Loucy (cell line): ENCODE measurements at regions not wholly inside any gene's neighbourhood (a gene's known extent, or its start where the extent isn't known, plus 50 kb on each side); places are given as distances from the start of the nearest gene placed in this dataset.

Source experiments
- H2AFZ ChIP-seq: fragments of 200-600 bp; sonication (generic); 2 replicates; pipeline ENCODE4 v1.6.0; 2016; ENCODE audit warnings: antibody characterized with exemption, mild to moderate bottlenecking, low read length, moderate library complexity
- H3F3A ChIP-seq: fragments of 200-600 bp; 2 replicates; pipeline ENCODE4 v1.6.0; 2016; ENCODE audit warnings: antibody characterized with exemption, low read depth, mild to moderate bottlenecking
- H3K27me3 ChIP-seq: fragments of 200-600 bp; sonication (generic); 2 replicates; pipeline ENCODE4 v1.6.1; 2014; ENCODE audit warnings: low read length, mild to moderate bottlenecking; ENCODE audit not compliant: insufficient read depth, poor library complexity, severe bottlenecking
- H3K36me3 ChIP-seq: fragments of 200-600 bp; sonication (generic); 2 replicates; pipeline ENCODE4 v1.6.1; 2016; ENCODE audit warnings: low read length; ENCODE audit not compliant: insufficient read depth
- H3K4me1 ChIP-seq: fragments of 200-600 bp; sonication (generic); 2 replicates; pipeline ENCODE4 v1.5.1; 2014; ENCODE audit warnings: low read length, mild to moderate bottlenecking; ENCODE audit not compliant: insufficient read depth, poor library complexity, severe bottlenecking
- H3K4me2 ChIP-seq: fragments of 200-600 bp; sonication (generic); 2 replicates; pipeline ENCODE4 v1.6.0; 2014; ENCODE audit warnings: antibody characterized with exemption, low read length, low read depth, mild to moderate bottlenecking; ENCODE audit not compliant: poor library complexity, severe bottlenecking
- H3K4me3 ChIP-seq: fragments of 200-600 bp; sonication (generic); 2 replicates; pipeline ENCODE4 v1.5.1; 2014; ENCODE audit warnings: low read length, mild to moderate bottlenecking, mixed read lengths; ENCODE audit not compliant: poor library complexity, severe bottlenecking
- H3K79me2 ChIP-seq: fragments of 200-600 bp; sonication (generic); 2 replicates; pipeline ENCODE4 v1.6.1; 2014; ENCODE audit warnings: low read length; ENCODE audit not compliant: insufficient read depth
- H3K9ac ChIP-seq: fragments of 200-600 bp; sonication (generic); 2 replicates; pipeline ENCODE4 v1.6.0; 2014; ENCODE audit warnings: mild to moderate bottlenecking, low read depth, low read length, moderate library complexity; ENCODE audit not compliant: poor library complexity, severe bottlenecking
- H3K9me2 ChIP-seq: fragments of 200-600 bp; sonication (generic); replicated peaks from 2 replicates; pipeline ENCODE4 v1.6.1; 2016; ENCODE audit warnings: low read depth, low read length, mixed read lengths
- H3K9me3 ChIP-seq: fragments of 200-600 bp; sonication (generic); 2 replicates; pipeline ENCODE4 v1.6.1; 2014; ENCODE audit warnings: mild to moderate bottlenecking, antibody characterized with exemption, low read length, low read depth; ENCODE audit not compliant: insufficient read depth
- H4K20me1 ChIP-seq: fragments of 200-600 bp; sonication (generic); 2 replicates; pipeline ENCODE4 v1.6.0; 2014; ENCODE audit warnings: antibody characterized with exemption, low read length, mild to moderate bottlenecking; ENCODE audit not compliant: insufficient read depth, poor library complexity, severe bottlenecking
- EZH2phosphoT487 ChIP-seq: fragments of 200-600 bp; IDR thresholded peaks from 2 replicates; pipeline ENCODE4 v1.6.1; 2018; ENCODE audit warnings: antibody characterized with exemption, mild to moderate bottlenecking, moderate library complexity, borderline replicate concordance
- TF ChIP-seq, protein P1 (sequence below): fragments of 200-600 bp; sonication (generic); conservative IDR thresholded peaks from 2 replicates; pipeline ENCODE4 v1.5.1; 2014; ENCODE audit warnings: mild to moderate bottlenecking, antibody characterized with exemption, low read length

DNA sequence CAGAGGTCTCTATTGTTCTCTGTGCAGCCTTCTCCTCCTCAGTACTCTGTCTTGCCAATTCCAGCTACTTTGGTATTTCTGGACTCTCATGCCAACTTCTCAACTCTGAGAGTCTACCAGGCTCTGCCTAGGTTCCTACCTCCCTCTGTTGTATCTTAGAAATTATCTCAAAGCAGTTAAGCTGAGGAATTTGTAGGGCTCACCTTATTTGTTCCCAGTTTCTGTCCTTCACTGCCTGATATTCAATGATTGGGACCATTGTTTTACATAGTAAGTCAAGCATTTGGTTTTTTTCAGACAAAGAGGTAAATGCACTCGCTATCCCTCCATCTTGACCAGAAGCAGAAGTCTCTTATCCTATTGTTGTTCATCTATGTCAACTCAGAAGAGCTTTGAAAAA is 205.0 kb upstream of the PGR start:
- Histone ChIP-seq H3F3A (no peaks in the 10 kb centered on the region), H4K20me1 (no peaks in the 10 kb centered on the region)

DNA sequence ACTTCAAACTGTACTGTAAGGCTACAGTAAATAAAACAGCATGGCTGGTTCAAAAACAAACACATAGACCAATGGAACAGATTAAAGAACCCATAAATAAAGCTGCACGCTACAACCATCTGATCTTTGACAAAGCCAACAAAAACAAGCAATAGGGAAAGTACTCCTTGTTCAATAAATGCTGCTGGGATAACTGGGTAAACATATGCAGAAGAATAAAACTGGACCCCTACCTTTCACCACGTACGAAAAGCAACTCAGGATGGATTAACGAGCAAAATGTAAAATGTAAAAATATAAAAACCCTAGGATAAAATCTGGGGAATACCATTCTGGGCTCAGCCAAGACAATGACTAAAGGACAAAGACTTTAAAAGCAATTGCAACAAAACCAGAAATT is 201.8 kb upstream of the PGR start:
- H3K36me3 ChIP-seq: no peaks in the 10 kb centered on the region

More for the DNA sequence above, 205.0 kb upstream of the PGR start:
- Histone ChIP-seq H3K9ac (no peak overlapping the region), H3K79me2 (no peaks in the 10 kb centered on the region), H3K4me3 (no peak overlapping the region), H3K4me1 (no peaks in the 10 kb centered on the region), H3K36me3 (no peaks in the 10 kb centered on the region), H3K9me3 (no peaks in the 10 kb centered on the region), H2AFZ (no peak overlapping the region), H3K27me3 (no peaks in the 10 kb centered on the region), H3K9me2 (no peaks in the 10 kb centered on the region), H3K4me2 (no peak overlapping the region)
- TF ChIP-seq, protein P1, sequence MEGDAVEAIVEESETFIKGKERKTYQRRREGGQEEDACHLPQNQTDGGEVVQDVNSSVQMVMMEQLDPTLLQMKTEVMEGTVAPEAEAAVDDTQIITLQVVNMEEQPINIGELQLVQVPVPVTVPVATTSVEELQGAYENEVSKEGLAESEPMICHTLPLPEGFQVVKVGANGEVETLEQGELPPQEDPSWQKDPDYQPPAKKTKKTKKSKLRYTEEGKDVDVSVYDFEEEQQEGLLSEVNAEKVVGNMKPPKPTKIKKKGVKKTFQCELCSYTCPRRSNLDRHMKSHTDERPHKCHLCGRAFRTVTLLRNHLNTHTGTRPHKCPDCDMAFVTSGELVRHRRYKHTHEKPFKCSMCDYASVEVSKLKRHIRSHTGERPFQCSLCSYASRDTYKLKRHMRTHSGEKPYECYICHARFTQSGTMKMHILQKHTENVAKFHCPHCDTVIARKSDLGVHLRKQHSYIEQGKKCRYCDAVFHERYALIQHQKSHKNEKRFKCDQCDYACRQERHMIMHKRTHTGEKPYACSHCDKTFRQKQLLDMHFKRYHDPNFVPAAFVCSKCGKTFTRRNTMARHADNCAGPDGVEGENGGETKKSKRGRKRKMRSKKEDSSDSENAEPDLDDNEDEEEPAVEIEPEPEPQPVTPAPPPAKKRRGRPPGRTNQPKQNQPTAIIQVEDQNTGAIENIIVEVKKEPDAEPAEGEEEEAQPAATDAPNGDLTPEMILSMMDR: no peak
- TF ChIP-seq EZH2phosphoT487: no peak

DNA sequence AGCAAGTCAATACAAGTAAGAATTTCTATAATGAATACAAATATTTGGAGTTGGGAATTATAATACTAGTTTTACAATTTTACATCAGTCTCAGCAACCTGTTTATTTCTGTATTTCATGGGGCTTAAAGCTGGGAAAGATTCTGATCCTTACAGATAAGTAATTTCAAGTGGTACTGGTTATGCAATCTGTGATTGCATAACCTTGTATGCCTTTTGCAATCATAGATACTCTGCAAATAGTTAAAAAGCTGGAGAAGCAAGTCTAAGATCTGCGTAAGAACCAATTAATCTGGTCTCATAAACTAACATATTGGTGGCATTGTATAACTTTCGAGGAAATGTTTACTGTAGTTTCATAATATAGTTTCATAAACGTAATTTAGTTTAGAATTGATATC is 198.3 kb upstream of the PGR start:
- H3K4me3 ChIP-seq: no peak overlapping the region
- H3K79me2 ChIP-seq: no peaks in the 10 kb centered on the region
- H3K4me1 ChIP-seq: no peaks in the 10 kb centered on the region
- no peaks in the 10 kb centered on the region for H3K9me2 ChIP-seq
- H4K20me1 ChIP-seq: no peaks in the 10 kb centered on the region
- no peaks in the 10 kb centered on the region for H3K27me3 ChIP-seq
- TF ChIP-seq, protein P1: no peak
- no peak for TF ChIP-seq EZH2phosphoT487
- H3K4me2 ChIP-seq: no peak overlapping the region
- H3K36me3 ChIP-seq: no peaks in the 10 kb centered on the region
- no peak overlapping the region for H2AFZ ChIP-seq
- H3F3A ChIP-seq: no peaks in the 10 kb centered on the region
- no peak overlapping the region for H3K9ac ChIP-seq
- H3K9me3 ChIP-seq: no peaks in the 10 kb centered on the region

More for the DNA sequence above, 201.8 kb upstream of the PGR start:
- Histone ChIP-seq H4K20me1 (no peaks in the 10 kb centered on the region), H3K4me1 (no peaks in the 10 kb centered on the region), H3F3A (no peaks in the 10 kb centered on the region), H3K9me3 (no peaks in the 10 kb centered on the region), H3K27me3 (no peaks in the 10 kb centered on the region), H3K9ac (no peak overlapping the region), H3K4me2 (no peak overlapping the region), H3K9me2 (no peaks in the 10 kb centered on the region), H3K4me3 (no peak overlapping the region), H2AFZ (no peak overlapping the region), H3K79me2 (no peaks in the 10 kb centered on the region)
- no peak for TF ChIP-seq EZH2phosphoT487
- TF ChIP-seq, protein P1: no peak
